Activated CD4-positive, alpha-beta T cell treated with anti-CD3 and anti-CD28 coated beads for 36 hours (primary cell): ENCODE measurements at regions not wholly inside any gene's neighbourhood (a gene's known extent, or its start where the extent isn't known, plus 50 kb on each side); places are given as distances from the start of the nearest gene placed in this dataset.

Source experiments
- ATAC-seq: fragments of 200-7000 bp; cut with Tn5 transposase; one replicate; pipeline ENCODE4 v1.10.0; 2021; ENCODE audit warnings: mild to moderate bottlenecking, moderate library complexity
- CTCF ChIA-PET: fragments of 350-600 bp; sonication (Branson Sonifier 250); formaldehyde crosslinking; loops from one replicate; lab custom pipeline; 2021; ENCODE audit warnings: antibody characterized with exemption; lab: Charles Lee
- POLR2A ChIA-PET: fragments of 350-600 bp; sonication (Branson Sonifier 250); formaldehyde crosslinking; loops from one replicate; lab custom pipeline; 2021; ENCODE audit warnings: antibody characterized with exemption, inconsistent platforms; lab: Charles Lee
- DNase-seq: peaks from one replicate; pipeline ENCODE4 v3.0.0-alpha.2; 2020
- H3K27ac Mint-ChIP-seq: one replicate; pipeline ENCODE4 v1.8.0; 2021; ENCODE audit warnings: mixed read lengths
- H3K27me3 Mint-ChIP-seq: one replicate; pipeline ENCODE4 v1.8.0; 2021; ENCODE audit warnings: mixed read lengths
- H3K36me3 Mint-ChIP-seq: one replicate; pipeline ENCODE4 v1.8.0; 2021; ENCODE audit warnings: low read depth, mixed read lengths
- H3K4me1 Mint-ChIP-seq: one replicate; pipeline ENCODE4 v1.8.0; 2021; ENCODE audit warnings: mixed read lengths
- H3K4me3 Mint-ChIP-seq: one replicate; pipeline ENCODE4 v1.8.0; 2021; ENCODE audit warnings: mild to moderate bottlenecking, moderate library complexity, mixed read lengths
- H3K9me3 Mint-ChIP-seq: one replicate; pipeline ENCODE4 v1.8.0; 2021; ENCODE audit warnings: low read depth, mixed read lengths
- intact Hi-C, 2 experiments: fragments of 100-400 bp; cut with DNase I in 1 of 2; cut with micrococcal nuclease in 1 of 2; formaldehyde crosslinking; loops; one replicate each; pipeline versions ENCODE4 v1.14.2 to v1.15.1; 2022 to 2024; cut with DNase I, micrococcal nuclease

DNA sequence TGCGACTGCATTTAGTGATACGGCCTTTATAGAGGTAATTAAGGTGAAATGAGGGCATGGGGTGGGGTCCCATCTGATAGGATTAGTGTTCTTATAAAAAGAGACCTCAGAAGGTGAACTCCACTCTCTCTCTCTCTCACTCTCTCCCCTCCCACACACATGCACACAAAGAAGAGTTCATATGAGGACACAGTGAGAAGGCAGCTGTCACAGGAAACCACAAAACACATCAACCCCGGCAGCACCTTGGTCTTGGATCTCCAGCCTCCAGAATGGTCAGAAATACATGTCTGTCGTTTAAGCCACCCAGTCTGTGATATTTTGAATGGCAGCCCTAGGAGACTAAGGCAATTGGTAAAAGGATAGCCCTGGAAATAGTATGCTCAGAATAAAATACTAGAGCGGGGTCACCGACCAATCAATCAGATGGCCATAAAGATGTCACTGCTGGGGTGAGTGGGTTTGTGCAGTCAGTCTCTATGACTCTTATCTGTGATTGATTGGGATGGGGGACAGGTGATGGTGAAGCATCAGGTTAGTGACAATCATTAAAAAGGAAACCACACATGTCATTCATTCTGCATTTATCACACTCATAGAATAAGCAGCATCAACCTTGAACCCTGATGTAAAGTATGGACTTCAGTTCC, 118.9 kb upstream of the POU3F3 start:
- ATAC-seq (peak; percentile 81), DNase-seq (peak; percentile 22)
- Mint-ChIP-seq H3K9me3 (peaks cover 2% of the 10 kb centered on the region), H3K27me3 (no peaks in the 10 kb centered on the region), H3K36me3 (no peaks in the 10 kb centered on the region), H3K4me3 (no peak overlapping the region), H3K27ac (no peak overlapping the region), H3K4me1 (peaks cover 16% of the 10 kb centered on the region)
- POLR2A ChIA-PET: no interaction called here
- CTCF ChIA-PET: interaction anchor here (0.7 kb wide), 1 partner anchor 657 kb away, joined by 3 read pairs; no protein-coding TSS in a partner anchor
- intact Hi-C loops: no loop called here

DNA sequence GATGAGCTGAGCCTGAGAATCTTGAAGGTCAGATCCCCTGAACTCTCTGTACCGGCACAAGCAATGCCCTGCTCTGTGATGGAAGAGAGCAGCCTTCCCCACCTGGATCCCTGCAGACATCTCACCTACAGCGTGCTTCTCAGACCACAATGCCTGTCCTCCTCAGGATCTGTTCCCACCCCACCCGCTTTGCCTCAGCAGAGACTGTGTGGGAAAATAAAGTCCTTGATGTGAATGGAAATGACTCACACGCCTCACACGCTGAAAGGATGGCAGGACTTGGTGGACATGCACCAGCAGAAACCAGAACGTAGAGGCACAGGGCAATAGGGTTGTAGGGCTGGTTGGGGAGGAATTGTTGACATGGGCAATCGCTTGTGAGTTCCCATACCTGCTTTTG, 117.9 kb upstream of the POU3F3 start:
- no peaks in the 10 kb centered on the region for H3K27me3 Mint-ChIP-seq
- intact Hi-C loops: no loop called here
- H3K4me3 Mint-ChIP-seq: no peak overlapping the region
- no peak for DNase-seq
- H3K9me3 Mint-ChIP-seq: no peaks in the 10 kb centered on the region
- no peak for ATAC-seq
- H3K4me1 Mint-ChIP-seq: peaks cover 16% of the 10 kb centered on the region
- H3K36me3 Mint-ChIP-seq: no peaks in the 10 kb centered on the region
- ChIA-PET POLR2A (no interaction called here), CTCF (no interaction called here)
- no peak overlapping the region for H3K27ac Mint-ChIP-seq

DNA sequence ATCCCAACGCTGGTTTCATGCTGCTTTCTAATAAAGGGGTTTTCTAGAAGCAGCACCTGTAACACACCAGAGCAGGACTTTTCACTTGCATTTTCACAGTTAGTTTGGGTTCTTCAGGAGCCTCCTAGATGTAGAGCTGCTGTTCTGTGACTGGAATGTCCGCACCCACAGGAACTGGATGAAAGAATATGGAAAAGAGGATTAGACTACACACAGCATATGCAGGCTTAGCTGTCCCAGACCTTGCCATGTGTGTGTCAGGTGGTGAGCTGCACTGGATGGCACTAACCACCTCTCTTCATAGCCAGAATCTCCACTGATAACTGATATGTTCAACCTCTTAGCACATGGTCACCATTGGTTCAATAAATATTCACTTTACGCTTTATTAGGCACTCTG, 112.1 kb upstream of the POU3F3 start:
- H3K27ac Mint-ChIP-seq: no peak overlapping the region
- no peaks in the 10 kb centered on the region for H3K9me3 Mint-ChIP-seq
- ATAC-seq: no peak
- H3K36me3 Mint-ChIP-seq: no peaks in the 10 kb centered on the region
- CTCF ChIA-PET: no interaction called here
- DNase-seq: no peak
- no peaks in the 10 kb centered on the region for H3K4me1 Mint-ChIP-seq
- H3K27me3 Mint-ChIP-seq: no peaks in the 10 kb centered on the region
- intact Hi-C loops: no loop called here
- POLR2A ChIA-PET: no interaction called here
- H3K4me3 Mint-ChIP-seq: no peak overlapping the region

DNA sequence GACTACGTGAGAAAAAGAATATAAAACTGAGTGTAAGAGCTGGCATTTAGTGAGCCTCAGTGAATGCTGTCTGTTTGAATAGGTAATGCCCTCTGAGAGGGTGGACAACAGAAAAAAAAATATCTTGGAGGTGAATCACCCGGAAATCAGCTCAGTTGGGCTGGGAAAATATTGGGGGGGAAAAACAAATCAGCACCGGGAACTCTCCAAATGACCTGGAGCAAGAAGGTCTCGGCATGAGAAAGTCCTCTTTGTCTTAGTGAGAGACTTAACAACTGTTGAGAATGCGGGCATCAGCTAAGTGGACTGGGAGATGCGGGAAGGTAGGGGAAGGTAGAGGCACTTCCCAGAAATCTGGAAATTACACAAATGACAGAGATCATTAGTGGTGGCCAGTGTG, 109.4 kb upstream of the POU3F3 start:
- Mint-ChIP-seq H3K27ac (no peak overlapping the region), H3K27me3 (no peaks in the 10 kb centered on the region), H3K36me3 (no peaks in the 10 kb centered on the region), H3K4me1 (no peaks in the 10 kb centered on the region), H3K9me3 (no peaks in the 10 kb centered on the region), H3K4me3 (no peak overlapping the region)
- no peak for DNase-seq
- POLR2A ChIA-PET: no interaction called here
- CTCF ChIA-PET: no interaction called here
- intact Hi-C loops: no loop called here
- no peak for ATAC-seq

DNA sequence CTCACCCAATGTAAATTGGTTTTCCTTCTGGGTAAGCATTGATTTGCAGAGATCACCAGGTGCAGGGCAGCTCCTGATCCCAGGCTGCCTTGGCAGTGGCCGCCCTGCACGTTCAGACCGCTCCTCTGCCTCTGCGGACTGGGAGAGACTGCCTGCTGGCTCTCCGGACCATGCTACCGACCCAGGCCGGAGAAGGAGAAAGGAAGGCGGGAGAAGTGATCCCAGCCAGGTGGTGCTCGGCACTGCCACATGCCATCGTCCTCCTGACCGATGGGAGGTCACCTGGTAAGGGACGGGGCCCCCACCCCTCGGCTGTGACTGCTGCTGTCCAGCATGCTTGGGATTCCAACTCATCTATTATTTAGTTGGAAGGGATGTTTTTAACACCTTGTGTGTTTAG, 108.1 kb upstream of the POU3F3 start:
- Mint-ChIP-seq H3K9me3 (no peaks in the 10 kb centered on the region), H3K4me3 (no peak overlapping the region), H3K4me1 (no peaks in the 10 kb centered on the region), H3K36me3 (no peaks in the 10 kb centered on the region), H3K27ac (no peak overlapping the region), H3K27me3 (no peaks in the 10 kb centered on the region)
- no peak for DNase-seq
- CTCF ChIA-PET: no interaction called here
- ATAC-seq: no peak
- POLR2A ChIA-PET: no interaction called here
- intact Hi-C loops: no loop called here

DNA sequence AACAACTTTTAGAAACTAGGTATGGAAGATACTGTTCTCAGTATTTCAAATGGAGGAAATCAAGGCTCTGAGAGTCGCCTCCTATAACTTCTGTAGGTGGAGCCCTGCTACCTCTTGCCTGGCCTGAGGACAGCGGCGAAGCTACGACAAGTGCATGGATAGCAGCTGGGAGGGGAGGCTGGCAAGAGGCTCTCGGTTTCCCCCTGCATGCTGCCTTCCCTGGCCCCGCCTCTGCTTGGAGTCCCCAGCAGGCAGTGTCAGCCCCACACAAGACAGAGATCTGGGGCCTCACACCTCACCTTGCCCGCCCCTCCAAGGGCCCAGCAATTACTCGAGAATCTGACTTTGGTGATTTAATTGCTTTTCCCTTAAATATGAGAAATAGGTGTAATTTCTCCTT, 107.6 kb upstream of the POU3F3 start:
- POLR2A ChIA-PET: no interaction called here
- Mint-ChIP-seq H3K4me1 (no peaks in the 10 kb centered on the region), H3K27me3 (no peaks in the 10 kb centered on the region)

DNA sequence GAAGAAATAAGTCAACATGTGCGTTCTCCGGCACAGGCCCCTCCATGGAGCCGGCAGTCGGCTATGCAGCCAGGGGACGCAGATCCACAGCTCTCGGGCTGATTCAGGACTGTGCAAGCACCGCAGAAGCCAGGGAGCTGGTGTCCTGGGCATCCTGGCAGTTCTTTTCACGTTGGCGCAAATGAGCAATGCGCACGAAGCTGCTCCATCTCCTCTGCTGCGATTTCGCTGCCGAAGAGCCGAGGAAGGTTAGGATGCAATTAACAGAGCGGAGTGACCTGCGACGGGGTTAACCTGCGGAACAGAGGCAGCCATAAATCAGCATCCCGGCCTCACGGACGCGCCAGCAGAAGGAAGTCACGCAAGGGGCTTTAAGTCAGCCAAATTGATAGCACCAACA, 107.1 kb upstream of the POU3F3 start:
- CTCF ChIA-PET: no interaction called here
- no peak overlapping the region for H3K4me3 Mint-ChIP-seq
- H3K27me3 Mint-ChIP-seq: no peaks in the 10 kb centered on the region
- no peaks in the 10 kb centered on the region for H3K36me3 Mint-ChIP-seq
- no peak for DNase-seq
- intact Hi-C loops: no loop called here
- H3K9me3 Mint-ChIP-seq: no peaks in the 10 kb centered on the region
- H3K27ac Mint-ChIP-seq: no peak overlapping the region
- no peaks in the 10 kb centered on the region for H3K4me1 Mint-ChIP-seq
- no peak for ATAC-seq
- POLR2A ChIA-PET: no interaction called here

More for the DNA sequence above, 107.6 kb upstream of the POU3F3 start:
- no peak overlapping the region for H3K4me3 Mint-ChIP-seq
- H3K36me3 Mint-ChIP-seq: no peaks in the 10 kb centered on the region
- no peak for DNase-seq
- CTCF ChIA-PET: no interaction called here
- H3K27ac Mint-ChIP-seq: no peak overlapping the region
- no peak for ATAC-seq
- no peaks in the 10 kb centered on the region for H3K9me3 Mint-ChIP-seq
- intact Hi-C loops: no loop called here

DNA sequence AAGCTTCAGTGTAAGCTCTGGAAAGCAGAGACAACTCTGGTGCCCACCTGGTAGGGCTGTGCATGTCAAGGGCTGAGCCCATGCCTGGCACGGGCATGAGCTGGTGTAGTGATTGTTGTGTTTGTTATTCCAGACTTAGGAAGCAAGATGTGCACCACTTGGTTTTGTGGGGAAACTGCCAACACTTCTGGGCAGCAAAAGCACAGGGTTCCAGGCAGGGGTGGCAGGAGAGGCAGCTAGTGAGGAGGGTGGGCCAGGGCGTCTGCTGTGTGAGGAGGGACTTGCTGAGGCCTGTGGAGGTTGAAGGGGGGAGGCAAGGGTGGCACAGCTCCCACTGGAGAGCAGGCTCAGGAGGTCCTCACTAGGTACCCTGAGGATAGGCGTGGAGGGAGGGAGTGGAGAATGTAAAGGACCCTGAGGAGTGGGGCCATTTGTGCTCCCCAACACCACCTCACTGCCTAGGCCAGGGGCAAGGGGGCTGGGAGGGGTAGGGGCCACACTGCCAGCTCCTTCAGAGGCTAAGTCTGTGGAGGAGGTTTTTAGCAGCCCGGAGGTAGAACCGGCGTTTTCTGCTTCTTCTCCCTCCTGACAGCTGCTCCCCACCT, 104.0 kb upstream of the POU3F3 start:
- DNase-seq: no peak
- H3K36me3 Mint-ChIP-seq: no peaks in the 10 kb centered on the region
- H3K27ac Mint-ChIP-seq: no peak overlapping the region
- ATAC-seq: no peak
- H3K4me1 Mint-ChIP-seq: no peaks in the 10 kb centered on the region
- CTCF ChIA-PET: interaction anchor here (0.7 kb wide), 1 partner anchor 174 kb away, joined by 3 read pairs; no protein-coding TSS in a partner anchor
- POLR2A ChIA-PET: no interaction called here
- no peaks in the 10 kb centered on the region for H3K9me3 Mint-ChIP-seq
- no peaks in the 10 kb centered on the region for H3K27me3 Mint-ChIP-seq
- intact Hi-C loops: no loop called here
- H3K4me3 Mint-ChIP-seq: no peak overlapping the region

DNA sequence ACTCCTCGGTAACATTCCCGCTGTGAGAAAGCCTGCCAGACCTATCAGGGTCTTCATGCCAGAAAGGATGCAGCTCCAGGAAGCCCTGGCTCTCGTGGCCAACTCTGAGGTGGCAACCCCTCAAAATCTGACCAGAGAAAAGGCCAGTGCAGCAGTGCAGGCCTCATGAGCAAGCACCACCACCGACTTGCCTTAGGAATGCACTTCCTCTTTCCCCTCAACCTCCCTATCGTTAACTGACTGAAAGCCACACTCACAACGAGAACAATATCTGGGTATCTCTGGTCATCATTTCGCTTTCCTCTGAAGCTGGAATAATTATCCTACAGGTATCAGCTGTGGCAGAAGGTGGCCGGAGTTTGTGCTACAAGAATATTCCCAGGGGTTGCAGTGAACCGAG, 101.4 kb upstream of the POU3F3 start:
- H3K9me3 Mint-ChIP-seq: no peaks in the 10 kb centered on the region
- no peak for ATAC-seq
- DNase-seq: no peak
- H3K27ac Mint-ChIP-seq: no peak overlapping the region
- CTCF ChIA-PET: interaction anchor here (0.7 kb wide), 1 partner anchor 344 kb away, joined by 3 read pairs; no protein-coding TSS in a partner anchor
- no peaks in the 10 kb centered on the region for H3K4me1 Mint-ChIP-seq
- H3K36me3 Mint-ChIP-seq: no peaks in the 10 kb centered on the region
- intact Hi-C loops: no loop called here
- no peaks in the 10 kb centered on the region for H3K27me3 Mint-ChIP-seq
- POLR2A ChIA-PET: no interaction called here
- H3K4me3 Mint-ChIP-seq: no peak overlapping the region

DNA sequence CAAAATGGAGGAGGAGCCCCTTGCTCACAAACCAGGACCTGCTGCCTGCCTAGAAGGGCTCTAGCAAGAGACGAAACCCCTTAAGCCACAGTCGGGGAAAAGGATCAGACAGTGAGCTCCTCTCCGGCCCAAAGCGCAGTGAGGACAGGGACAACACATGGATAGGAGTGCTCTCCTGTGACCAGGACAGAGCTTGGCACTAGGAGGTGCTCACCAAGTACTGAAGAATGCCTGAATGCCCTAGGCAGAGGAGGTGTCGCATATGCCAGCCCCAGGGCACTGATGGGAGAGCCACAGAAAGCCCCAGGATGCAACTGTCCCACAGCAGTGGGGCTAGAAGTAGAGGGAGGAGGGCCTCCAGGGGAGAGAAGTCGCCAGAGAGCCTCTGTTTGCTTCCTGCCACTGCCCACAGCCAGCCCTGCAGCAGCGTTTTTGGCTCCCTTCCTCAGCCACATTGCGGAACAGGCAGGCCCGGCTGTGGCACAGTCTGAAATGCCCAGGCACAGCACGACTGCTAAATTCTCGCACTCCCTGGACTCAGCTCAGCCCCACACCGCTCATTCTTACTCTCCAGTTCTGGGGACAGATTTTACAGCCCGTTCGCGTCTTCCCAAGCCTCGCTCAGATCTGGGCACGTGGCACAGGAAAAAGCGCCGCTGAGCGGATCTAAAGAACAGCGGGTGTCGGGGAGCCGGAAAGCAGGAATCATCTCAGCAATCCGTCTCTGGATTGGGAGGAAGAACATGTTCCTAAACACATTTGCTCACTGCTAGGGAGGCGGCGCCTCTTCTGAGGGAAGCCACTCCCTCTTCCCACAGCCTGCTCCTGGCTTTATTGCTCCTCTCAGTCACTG, 98.7 kb upstream of the POU3F3 start:
- Mint-ChIP-seq H3K27ac (no peak overlapping the region), H3K9me3 (no peaks in the 10 kb centered on the region), H3K36me3 (no peaks in the 10 kb centered on the region), H3K4me1 (no peaks in the 10 kb centered on the region), H3K27me3 (peaks cover 5% of the 10 kb centered on the region), H3K4me3 (no peak overlapping the region)
- ATAC-seq: no peak
- ChIA-PET POLR2A (no interaction called here), CTCF (no interaction called here)
- intact Hi-C loops: no loop called here
- no peak for DNase-seq

DNA sequence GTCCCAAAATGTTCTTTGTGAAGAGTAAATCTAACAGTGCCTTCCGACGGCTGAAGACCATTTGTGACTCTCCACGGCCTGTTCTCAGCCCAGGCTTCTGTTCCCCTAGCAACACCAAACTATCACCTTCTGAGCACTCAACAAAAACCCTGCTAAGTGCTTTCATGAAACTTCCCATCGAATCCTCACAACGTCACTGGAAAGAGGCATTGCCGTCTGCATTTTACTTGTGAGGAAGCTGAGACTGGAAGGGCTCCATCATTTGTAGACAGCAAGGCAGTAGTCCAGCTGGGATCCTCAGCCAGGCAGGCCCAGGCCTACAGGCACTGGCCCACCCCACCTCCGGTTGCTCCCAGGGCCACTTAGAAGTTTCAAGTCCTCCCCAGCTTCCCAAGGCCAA, 97.8 kb upstream of the POU3F3 start:
- intact Hi-C loops: no loop called here
- H3K27me3 Mint-ChIP-seq: peaks cover 8% of the 10 kb centered on the region
- no peak overlapping the region for H3K4me3 Mint-ChIP-seq
- ATAC-seq: no peak
- no peaks in the 10 kb centered on the region for H3K36me3 Mint-ChIP-seq
- no peak overlapping the region for H3K27ac Mint-ChIP-seq
- H3K4me1 Mint-ChIP-seq: no peaks in the 10 kb centered on the region
- POLR2A ChIA-PET: no interaction called here
- CTCF ChIA-PET: no interaction called here
- DNase-seq: no peak
- H3K9me3 Mint-ChIP-seq: no peaks in the 10 kb centered on the region

DNA sequence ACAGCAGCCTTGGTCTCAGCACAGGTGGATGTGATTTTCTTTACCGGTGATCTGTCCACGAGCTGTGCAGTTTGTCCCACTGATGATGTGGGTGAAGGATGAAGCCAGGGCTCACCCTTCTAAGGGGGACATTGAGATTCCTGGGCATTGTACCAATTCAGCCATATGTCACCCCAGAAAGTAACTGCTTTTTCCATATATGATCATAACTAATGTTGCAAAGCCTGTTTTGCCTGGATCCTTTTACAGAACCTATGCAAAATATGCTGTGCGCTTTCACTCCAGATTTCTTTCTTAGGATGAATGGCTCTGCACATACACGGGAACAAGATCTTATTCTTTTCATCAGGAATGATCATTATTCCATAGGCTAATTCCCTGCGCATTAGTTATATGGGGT, 96.9 kb upstream of the POU3F3 start:
- ATAC-seq (no peak), DNase-seq (no peak)
- intact Hi-C loops: no loop called here
- H3K27ac Mint-ChIP-seq: no peak overlapping the region
- no peaks in the 10 kb centered on the region for H3K9me3 Mint-ChIP-seq
- H3K36me3 Mint-ChIP-seq: no peaks in the 10 kb centered on the region
- POLR2A ChIA-PET: no interaction called here
- CTCF ChIA-PET: no interaction called here
- no peaks in the 10 kb centered on the region for H3K4me1 Mint-ChIP-seq
- peaks cover 10% of the 10 kb centered on the region for H3K27me3 Mint-ChIP-seq
- H3K4me3 Mint-ChIP-seq: no peak overlapping the region
